Colonic mucosa (tissue), 4 donors: ENCODE measurements at regions not wholly inside any gene's neighbourhood (a gene's known extent, or its start where the extent isn't known, plus 50 kb on each side); places are given as distances from the start of the nearest gene placed in this dataset.

Experiments used
- DNase-seq: peaks from one replicate; pipeline ENCODE4 v3.0.0-alpha.2; 2020
- H3K27ac ChIP-seq: fragments of 200-600 bp; one replicate; pipeline ENCODE4 v1.8.0; 2021
- H3K27me3 ChIP-seq: fragments of 200-600 bp; one replicate; pipeline ENCODE4 v1.8.0; 2021
- H3K36me3 ChIP-seq: fragments of 200-600 bp; one replicate; pipeline ENCODE4 v1.8.0; 2021
- H3K4me1 ChIP-seq: fragments of 200-600 bp; one replicate; pipeline ENCODE4 v1.8.0; 2021; ENCODE audit warnings: mild to moderate bottlenecking
- H3K4me3 ChIP-seq: fragments of 200-600 bp; one replicate; pipeline ENCODE4 v1.8.0; 2021
- H3K9ac ChIP-seq, 2 donors: one replicate each; pipeline ENCODE4 v1.7.0; 2013; ENCODE audit warnings: control low read depth in 2 of 2, low read depth in 2 of 2, low read length in 2 of 2
- H3K9me3 ChIP-seq: fragments of 200-600 bp; one replicate; pipeline ENCODE4 v1.8.0; 2021
- CTCF ChIP-seq: fragments of 200-600 bp; IDR thresholded peaks from one replicate; pipeline ENCODE4 v1.8.0; 2022; ENCODE audit warnings: antibody characterized with exemption, mild to moderate bottlenecking
- intact Hi-C: fragments of 100-400 bp; cut with DNase I; formaldehyde crosslinking; loops from one replicate; pipeline ENCODE4 v1.14.1; 2022
- donor health status: healthy.
- donor health status: DM: no; HTN: no; CAD: no.
- donor health status: DM: no; HTN: no; CAD: no.

- Histone ChIP-seq H3K9me3 (no peaks in the 10 kb centered on the region), H3K36me3 (no peaks in the 10 kb centered on the region), H3K27me3 (no peaks in the 10 kb centered on the region), H3K27ac (no peak overlapping the region), H3K4me1 (no peaks in the 10 kb centered on the region), H3K9ac (no peak overlapping the region), H3K4me3 (no peak overlapping the region)
- TF ChIP-seq CTCF, result no peak
- DNase-seq, result no peak
- intact Hi-C loops, result no loop called here
Observed at GRCh38 chr18:55699233-55699765, 111.3 kb upstream of the TCF4 start.

GRCh38 chr18:55696811-55697210 lies 108.8 kb upstream of the TCF4 start:
- no peak overlapping the region for H3K9ac ChIP-seq
- H3K27me3 ChIP-seq, result no peaks in the 10 kb centered on the region
- DNase-seq, result no peak
- intact Hi-C loops, result no loop called here
- no peaks in the 10 kb centered on the region for H3K4me1 ChIP-seq
- H3K36me3 ChIP-seq, result no peaks in the 10 kb centered on the region
- no peak for TF ChIP-seq CTCF
- H3K4me3 ChIP-seq, result no peak overlapping the region
- H3K9me3 ChIP-seq, result no peaks in the 10 kb centered on the region
- H3K27ac ChIP-seq, result no peak overlapping the region

- Histone ChIP-seq H3K27me3 (no peaks in the 10 kb centered on the region), H3K4me3 (no peak overlapping the region), H3K9ac (no peak overlapping the region), H3K4me1 (no peaks in the 10 kb centered on the region), H3K36me3 (no peaks in the 10 kb centered on the region), H3K9me3 (no peaks in the 10 kb centered on the region), H3K27ac (no peak overlapping the region)
- TF ChIP-seq CTCF, result no peak
- DNase-seq, result no peak
- intact Hi-C loops, result no loop called here
Observed at GRCh38 chr18:55695091-55695490, 107.1 kb upstream of the TCF4 start.

- no peak for TF ChIP-seq CTCF
- Histone ChIP-seq H3K27me3 (no peaks in the 10 kb centered on the region), H3K4me1 (no peaks in the 10 kb centered on the region), H3K9me3 (no peaks in the 10 kb centered on the region), H3K4me3 (no peak overlapping the region), H3K36me3 (no peaks in the 10 kb centered on the region), H3K27ac (no peak overlapping the region), H3K9ac (no peak overlapping the region)
- intact Hi-C loops, result no loop called here
- DNase-seq, result no peak
Observed at GRCh38 chr18:55694291-55694690, 106.3 kb upstream of the TCF4 start.

- Histone ChIP-seq H3K4me3 (no peak overlapping the region), H3K4me1 (no peaks in the 10 kb centered on the region), H3K9me3 (no peaks in the 10 kb centered on the region), H3K9ac (no peak overlapping the region), H3K36me3 (no peaks in the 10 kb centered on the region), H3K27ac (no peak overlapping the region), H3K27me3 (no peaks in the 10 kb centered on the region)
- TF ChIP-seq CTCF, result no peak
- DNase-seq, result no peak
- intact Hi-C loops, result no loop called here
Observed at GRCh38 chr18:55688030-55688429, 100.0 kb upstream of the TCF4 start.

- no peak overlapping the region for H3K4me3 ChIP-seq
- TF ChIP-seq CTCF, result no peak
- H3K27ac ChIP-seq, result no peak overlapping the region
- no peak for DNase-seq
- H3K36me3 ChIP-seq, result no peaks in the 10 kb centered on the region
- no peaks in the 10 kb centered on the region for H3K27me3 ChIP-seq
- intact Hi-C loops, result no loop called here
- H3K4me1 ChIP-seq, result no peaks in the 10 kb centered on the region
- no peaks in the 10 kb centered on the region for H3K9me3 ChIP-seq
- no peak overlapping the region for H3K9ac ChIP-seq
Observed at GRCh38 chr18:55687106-55687505, 99.1 kb upstream of the TCF4 start.
